ENCODE measurements at regions not wholly inside any gene's neighbourhood (a gene's known extent, or its start where the extent isn't known, plus 50 kb on each side); places are given as distances from the start of the nearest gene placed in this dataset.

DNA sequence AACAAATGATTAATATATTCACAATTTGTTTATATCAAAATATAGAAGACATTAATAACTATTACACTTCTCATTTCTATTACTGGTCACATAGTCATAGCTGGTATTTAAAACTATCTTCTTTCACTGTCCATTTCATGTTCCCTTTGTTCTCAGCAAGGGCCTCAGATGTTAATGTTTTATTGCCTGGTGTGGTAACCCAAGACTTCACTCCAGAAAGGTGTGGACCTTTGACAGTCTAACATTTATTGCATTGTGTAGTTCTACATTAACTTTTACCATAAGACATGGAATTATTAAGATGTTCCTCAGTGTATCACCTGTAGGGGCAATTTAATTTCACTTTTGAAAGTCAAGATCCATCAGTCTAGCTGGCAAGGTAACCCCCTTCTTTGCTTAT, 691.3 kb downstream of the SQOR start:
- TF ChIP-seq, protein P1, sequence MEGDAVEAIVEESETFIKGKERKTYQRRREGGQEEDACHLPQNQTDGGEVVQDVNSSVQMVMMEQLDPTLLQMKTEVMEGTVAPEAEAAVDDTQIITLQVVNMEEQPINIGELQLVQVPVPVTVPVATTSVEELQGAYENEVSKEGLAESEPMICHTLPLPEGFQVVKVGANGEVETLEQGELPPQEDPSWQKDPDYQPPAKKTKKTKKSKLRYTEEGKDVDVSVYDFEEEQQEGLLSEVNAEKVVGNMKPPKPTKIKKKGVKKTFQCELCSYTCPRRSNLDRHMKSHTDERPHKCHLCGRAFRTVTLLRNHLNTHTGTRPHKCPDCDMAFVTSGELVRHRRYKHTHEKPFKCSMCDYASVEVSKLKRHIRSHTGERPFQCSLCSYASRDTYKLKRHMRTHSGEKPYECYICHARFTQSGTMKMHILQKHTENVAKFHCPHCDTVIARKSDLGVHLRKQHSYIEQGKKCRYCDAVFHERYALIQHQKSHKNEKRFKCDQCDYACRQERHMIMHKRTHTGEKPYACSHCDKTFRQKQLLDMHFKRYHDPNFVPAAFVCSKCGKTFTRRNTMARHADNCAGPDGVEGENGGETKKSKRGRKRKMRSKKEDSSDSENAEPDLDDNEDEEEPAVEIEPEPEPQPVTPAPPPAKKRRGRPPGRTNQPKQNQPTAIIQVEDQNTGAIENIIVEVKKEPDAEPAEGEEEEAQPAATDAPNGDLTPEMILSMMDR (conservative IDR thresholded peaks at IDR 0.05 in 1 of 2, IDR thresholded peaks at IDR 0.05 in 1 of 2; ENCODE audit: extremely low read depth in 1 of 2, insufficient read depth in 1 of 2, low read depth in 1 of 2, low read length in 2 of 2): no peak
- no peak for TF ChIP-seq EZH2 (IDR thresholded peaks at IDR 0.05; ENCODE audit: borderline replicate concordance, low read length)
